ENCODE measurements at regions not wholly inside any gene's neighbourhood (a gene's known extent, or its start where the extent isn't known, plus 50 kb on each side); places are given as distances from the start of the nearest gene placed in this dataset.

DNA sequence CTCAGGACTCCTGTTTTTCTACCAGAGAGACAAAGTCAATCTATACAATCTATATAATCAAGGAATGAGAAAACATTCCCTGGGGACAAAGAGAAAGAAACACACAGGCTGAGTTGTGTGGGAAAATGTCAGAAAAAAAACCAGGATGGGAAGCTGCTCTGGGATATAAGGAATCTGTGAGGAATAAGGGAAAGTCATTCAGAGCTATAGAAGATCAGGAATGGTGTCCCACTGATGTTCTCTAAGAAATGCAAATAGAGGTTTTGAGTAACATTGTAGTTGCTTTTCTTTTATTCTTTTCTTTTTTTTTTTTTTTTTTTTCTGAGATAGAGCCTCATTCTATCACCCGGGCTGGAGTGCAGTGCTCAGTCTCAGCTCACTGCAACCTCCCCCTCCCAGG, 605.9 kb upstream of the KLF4 start:
- ATAC-seq, result no peak
- no peak overlapping the region for H3K4me3 ChIP-seq
- intact Hi-C loops (cut with DNase I), result loop anchor here in 1 of 10 donors (10.0 kb wide), 1 partner anchor 261 kb away; no protein-coding TSS in a partner anchor

GRCh38 chr9:108094676-108094993, 605.1 kb upstream of the KLF4 start:
- DNase-seq (no peak), ATAC-seq (no peak)
- no peaks in the 10 kb centered on the region for H3K4me1 ChIP-seq
- intact Hi-C loops (cut with DNase I), result loop anchor here in 1 of 10 donors (10.0 kb wide), 1 partner anchor 260 kb away; no protein-coding TSS in a partner anchor
- H3K36me3 ChIP-seq, result no peaks in the 10 kb centered on the region
- no peaks in the 10 kb centered on the region for H3K27me3 ChIP-seq
- H3K4me3 ChIP-seq, result no peak overlapping the region
- no peak for TF ChIP-seq CTCF (IDR thresholded peaks at IDR 0.05)
- WGBS, 2 donors, result 89 to 90% methylated on average over 2 of the region's 2 CpGs
- peaks cover 0 to 9% (median 0%) of the 10 kb centered on the region in 11 donors for H3K9me3 ChIP-seq
- no peak overlapping the region for H3K27ac ChIP-seq

More for the DNA sequence above, 605.9 kb upstream of the KLF4 start:
- H3K27me3 ChIP-seq, result no peaks in the 10 kb centered on the region
- peaks cover 0 to 9% (median 0%) of the 10 kb centered on the region in 11 donors for H3K9me3 ChIP-seq
- 95 to 100% methylated on average over 1 of the region's 1 CpG for WGBS, 2 donors
- H3K36me3 ChIP-seq, result no peaks in the 10 kb centered on the region
- DNase-seq, result no peak
- peaks cover 0 to 3% (median 0%) of the 10 kb centered on the region in 9 donors for H3K4me1 ChIP-seq
- H3K27ac ChIP-seq, result no peak overlapping the region
- no peak for TF ChIP-seq CTCF (IDR thresholded peaks at IDR 0.05)

GRCh38 chr9:108093773-108094675, 604.5 kb upstream of the KLF4 start:
- peaks cover 0 to 9% (median 0%) of the 10 kb centered on the region in 11 donors for H3K9me3 ChIP-seq
- no peaks in the 10 kb centered on the region for H3K4me1 ChIP-seq
- H3K27me3 ChIP-seq, result no peaks in the 10 kb centered on the region
- no peaks in the 10 kb centered on the region for H3K36me3 ChIP-seq
- no peak for DNase-seq
- 60 to 74% methylated on average over 1 of the region's 1 CpG for WGBS, 2 donors
- H3K27ac ChIP-seq, result no peak overlapping the region
- no peak for TF ChIP-seq CTCF (IDR thresholded peaks at IDR 0.05)
- intact Hi-C loops (cut with DNase I), result loop anchor here in 1 of 10 donors (10.0 kb wide), 1 partner anchor 259 kb away; no protein-coding TSS in a partner anchor
- H3K4me3 ChIP-seq, result no peak overlapping the region
- no peak for ATAC-seq

DNA sequence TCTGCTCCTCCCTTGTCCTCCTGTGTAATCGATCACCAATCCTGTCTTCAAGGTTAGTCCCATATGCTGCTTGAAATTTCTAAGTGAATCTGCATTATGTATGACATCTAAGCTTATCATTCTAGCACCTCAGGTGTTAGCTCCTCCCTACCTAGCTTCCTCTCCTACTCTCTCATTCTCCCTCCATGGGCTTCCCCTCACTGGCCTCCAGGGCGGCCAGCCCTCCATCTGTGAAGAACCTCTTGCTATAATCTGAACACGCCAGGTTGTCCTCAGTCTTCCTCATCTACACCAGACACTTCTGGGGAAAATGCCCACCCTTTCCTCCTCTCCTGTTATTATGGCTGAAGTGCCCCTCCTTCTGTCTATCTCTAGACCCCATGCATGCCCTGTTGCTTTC, 599.3 kb upstream of the KLF4 start:
- no peak for DNase-seq
- H3K4me3 ChIP-seq, result no peak overlapping the region
- 93 to 97% methylated on average over 3 of the region's 3 CpGs for WGBS, 2 donors
- no peaks in the 10 kb centered on the region for H3K27me3 ChIP-seq
- no peak for TF ChIP-seq CTCF (IDR thresholded peaks at IDR 0.05)
- intact Hi-C loops (cut with DNase I), result no loop called here
- no peaks in the 10 kb centered on the region for H3K36me3 ChIP-seq
- H3K27ac ChIP-seq, result no peak overlapping the region
- H3K9me3 ChIP-seq, result peaks cover 0 to 9% (median 0%) of the 10 kb centered on the region in 11 donors
- ATAC-seq, result no peak
- H3K4me1 ChIP-seq, result no peaks in the 10 kb centered on the region

Measured in heart right ventricle (tissue), 16 donors.